GM21786 (cell line): ENCODE measurements at regions not wholly inside any gene's neighbourhood (a gene's known extent, or its start where the extent isn't known, plus 50 kb on each side); places are given as distances from the start of the nearest gene placed in this dataset.

Experiments used
- ATAC-seq: cut with Tn5 transposase; IDR thresholded peaks from one replicate; pipeline ENCODE4 v1.9.1; 2021; ENCODE audit not compliant: unreplicated experiment

- ATAC-seq = no peak
Observed at GRCh38 chr6:15849395-15849794, 186.6 kb upstream of the DTNBP1 start.

DNA sequence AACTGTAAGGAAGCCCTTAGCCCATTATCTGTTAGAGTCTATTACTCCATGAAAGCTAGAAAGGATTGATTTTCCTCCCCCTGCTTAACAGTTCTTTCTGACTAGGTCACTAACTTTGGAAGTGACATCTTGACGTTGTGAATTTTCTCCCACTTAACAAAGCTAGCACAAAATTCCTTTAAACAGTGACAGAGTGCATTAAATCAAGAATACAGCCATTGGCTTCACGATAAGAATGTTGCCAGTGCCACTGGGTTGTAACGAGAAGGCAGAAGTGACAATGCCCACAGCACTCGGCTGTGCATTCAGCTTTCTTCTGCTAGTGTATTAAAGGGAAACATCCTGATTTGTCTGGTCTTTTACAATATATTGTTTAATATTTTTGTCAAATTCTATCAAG lies 182.7 kb upstream of the DTNBP1 start:
- ATAC-seq = no peak

DNA sequence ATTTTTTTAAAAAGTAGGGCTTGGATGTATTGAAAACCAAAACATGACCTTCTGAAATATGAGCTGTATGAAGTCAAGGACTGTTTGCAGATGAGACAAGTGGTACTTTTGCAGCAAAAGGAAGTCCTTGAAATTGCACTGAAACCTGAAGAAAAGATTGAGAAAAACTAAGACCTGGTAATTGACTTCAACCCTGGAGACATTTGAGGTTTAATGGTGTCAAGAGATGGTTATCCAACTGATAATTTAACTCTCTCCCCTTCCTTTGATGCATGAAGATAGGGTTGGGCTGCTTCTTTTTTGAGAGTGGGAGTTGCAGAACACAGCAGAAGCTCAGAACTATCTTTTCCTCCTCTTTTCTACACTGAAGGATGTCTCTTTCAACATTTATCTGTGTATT lies 180.9 kb upstream of the DTNBP1 start:
- no peak for ATAC-seq

DNA sequence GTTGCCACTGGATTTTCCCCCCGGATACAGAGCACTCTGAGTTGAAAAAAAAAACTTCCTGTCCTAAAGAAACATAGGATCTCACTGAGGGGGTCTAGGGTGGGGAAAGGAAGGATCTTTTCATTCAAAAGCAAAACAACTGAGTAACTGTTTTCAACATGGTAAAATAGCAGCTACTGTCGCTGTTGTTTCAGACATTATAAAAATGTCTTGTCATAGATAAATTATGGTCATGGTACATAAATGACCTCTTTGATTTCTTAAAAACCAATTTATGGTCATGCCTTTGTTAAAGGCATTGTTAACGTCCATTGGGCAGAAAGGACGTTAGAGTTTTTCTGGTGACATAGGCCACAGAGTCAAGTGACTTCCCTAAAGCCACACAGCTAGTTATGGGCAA lies 180.4 kb upstream of the DTNBP1 start:
- ATAC-seq = no peak

- ATAC-seq = no peak
Observed at GRCh38 chr6:15842727-15843117, 179.9 kb upstream of the DTNBP1 start.

DNA sequence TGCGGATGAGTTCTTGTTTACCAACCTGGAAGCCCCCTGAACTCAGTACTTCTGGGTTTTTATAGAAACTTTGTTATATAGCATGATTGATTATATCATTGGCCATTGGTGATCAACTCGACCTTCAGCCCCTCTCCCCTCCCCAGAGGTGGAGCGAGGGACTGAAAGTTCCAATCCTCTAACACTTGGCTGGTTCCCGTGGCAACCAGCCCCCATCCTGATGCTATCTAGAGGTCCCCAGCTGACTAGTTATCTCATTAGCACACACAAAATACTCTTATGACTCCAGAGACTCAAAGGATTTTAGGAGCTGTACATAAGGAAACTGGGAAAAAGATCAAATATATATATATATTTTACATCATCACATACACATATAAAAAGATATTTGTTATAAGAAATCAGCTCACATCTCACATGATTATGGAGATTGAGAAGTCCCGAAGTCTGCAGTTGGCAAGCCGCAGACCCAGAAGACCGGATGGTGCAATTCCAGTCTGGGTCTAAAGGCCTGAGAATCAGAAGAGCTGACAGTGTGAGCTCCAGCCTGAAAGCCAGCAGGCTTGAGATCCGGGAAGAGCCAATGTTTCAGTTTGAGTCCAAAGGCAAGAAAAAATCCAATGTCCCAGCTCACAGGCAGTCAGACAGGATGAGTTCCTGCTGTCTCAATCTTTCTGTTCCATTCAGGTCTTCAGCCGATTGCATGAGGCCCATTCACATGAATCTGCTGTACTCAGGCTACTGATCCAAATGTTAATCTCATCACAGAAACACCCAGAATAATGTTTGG lies 179.3 kb upstream of the DTNBP1 start:
- ATAC-seq = no peak

DNA sequence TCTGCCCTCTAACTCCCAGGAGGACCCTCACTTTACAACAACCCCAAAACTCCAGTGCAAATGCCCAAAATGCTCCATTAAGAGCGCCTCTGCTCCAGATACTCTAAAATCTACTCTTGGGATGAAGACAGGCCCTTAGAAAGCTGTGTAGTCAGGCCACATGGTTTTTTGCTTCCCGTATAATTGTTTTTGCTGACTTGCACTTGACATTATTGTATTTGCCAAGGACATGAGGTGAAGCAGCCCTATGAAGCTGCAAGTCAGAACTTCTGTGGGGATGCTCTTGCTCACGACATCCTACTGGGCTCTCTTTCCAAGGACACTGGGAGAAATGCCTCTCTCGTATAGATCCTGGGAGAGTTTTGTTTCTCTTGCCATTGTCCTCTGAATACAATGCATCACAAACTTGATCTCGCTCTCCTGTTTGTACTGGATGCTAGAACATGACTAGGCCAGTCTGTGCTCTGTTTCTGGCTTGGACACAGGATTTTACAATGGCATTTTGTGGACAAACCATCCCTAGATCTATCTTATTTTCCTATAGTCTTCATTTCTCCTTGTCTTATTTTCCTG lies 177.2 kb upstream of the DTNBP1 start:
- ATAC-seq = no peak

DNA sequence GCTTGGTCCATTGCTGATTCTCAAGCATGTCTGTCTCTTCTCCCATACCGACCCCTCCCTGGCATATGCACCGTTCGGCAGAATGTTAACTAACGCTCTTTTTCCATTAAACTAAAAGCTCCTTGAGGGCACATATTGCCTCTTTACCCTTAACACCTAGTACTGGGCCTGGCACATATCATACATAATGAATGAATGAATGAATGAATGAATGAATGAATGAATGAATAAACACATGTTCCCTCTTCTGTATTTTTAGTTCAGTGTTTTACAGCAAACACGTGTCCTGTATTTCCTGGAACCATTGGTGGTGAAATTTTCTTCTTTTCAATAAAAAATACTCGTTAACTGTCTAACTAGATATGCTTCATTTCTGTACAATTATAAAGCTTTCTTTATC lies 174.4 kb upstream of the DTNBP1 start:
- ATAC-seq = no peak

GRCh38 chr6:15832841-15833240 lies 170.0 kb upstream of the DTNBP1 start:
- ATAC-seq = no peak

DNA sequence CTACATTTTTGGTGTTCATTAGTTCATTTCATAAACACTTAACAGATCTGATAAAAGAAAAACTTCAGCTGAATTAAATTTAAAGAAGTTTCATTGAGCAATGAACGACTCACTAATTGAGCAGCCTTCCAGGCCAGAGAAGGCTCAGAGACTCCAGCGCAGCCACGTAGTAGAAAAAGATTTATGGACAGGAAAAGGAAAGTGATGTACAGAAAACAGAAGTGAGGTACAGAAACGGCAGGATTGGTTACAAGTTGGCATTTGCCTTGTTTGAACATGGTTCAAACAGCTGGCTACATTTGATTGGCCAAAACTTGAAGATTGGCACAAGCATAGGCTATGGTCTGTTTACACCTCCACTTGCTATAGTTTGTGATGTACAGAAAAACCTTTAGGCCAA lies 166.3 kb upstream of the DTNBP1 start:
- ATAC-seq = no peak

DNA sequence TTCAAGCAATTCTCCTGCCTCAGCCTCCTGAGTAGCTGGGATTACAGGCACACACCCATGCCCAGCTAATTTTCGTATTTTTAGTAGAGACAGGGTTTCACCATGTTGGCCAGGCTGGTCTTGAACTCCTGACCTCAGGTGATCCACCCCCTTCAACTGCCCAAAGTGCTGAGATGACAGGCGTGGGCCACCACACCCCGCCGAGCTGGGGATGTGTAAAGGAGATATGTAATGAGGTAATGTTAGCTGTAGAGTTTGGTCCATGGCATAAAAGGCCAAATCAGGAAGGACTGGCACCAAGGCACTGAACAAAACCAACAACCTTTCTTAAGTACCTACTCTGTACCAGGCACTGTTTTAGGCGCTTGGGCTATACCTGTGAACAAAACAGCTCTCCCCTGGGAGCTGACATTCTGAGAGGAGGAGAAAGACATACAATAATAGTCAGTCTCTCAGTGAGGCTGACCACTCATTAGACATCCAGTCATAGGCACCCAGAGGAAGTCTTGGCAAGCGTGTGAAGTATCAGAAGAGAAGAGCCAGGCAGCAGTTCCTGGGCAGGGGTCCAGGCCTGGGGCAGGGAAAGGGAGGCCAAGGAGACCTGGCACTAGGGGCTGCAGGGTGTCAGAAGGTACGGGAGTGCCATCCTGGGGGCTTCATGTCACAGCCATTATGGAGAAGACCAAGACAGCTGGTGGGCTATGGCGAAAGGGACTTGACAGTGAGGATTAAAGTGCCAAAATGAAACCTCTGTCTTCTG lies 164.8 kb upstream of the DTNBP1 start:
- ATAC-seq = no peak

- ATAC-seq = no peak
Observed at GRCh38 chr6:15826814-15827318, 164.0 kb upstream of the DTNBP1 start.

GRCh38 chr6:15825332-15825930 lies 162.6 kb upstream of the DTNBP1 start:
- no peak for ATAC-seq

DNA sequence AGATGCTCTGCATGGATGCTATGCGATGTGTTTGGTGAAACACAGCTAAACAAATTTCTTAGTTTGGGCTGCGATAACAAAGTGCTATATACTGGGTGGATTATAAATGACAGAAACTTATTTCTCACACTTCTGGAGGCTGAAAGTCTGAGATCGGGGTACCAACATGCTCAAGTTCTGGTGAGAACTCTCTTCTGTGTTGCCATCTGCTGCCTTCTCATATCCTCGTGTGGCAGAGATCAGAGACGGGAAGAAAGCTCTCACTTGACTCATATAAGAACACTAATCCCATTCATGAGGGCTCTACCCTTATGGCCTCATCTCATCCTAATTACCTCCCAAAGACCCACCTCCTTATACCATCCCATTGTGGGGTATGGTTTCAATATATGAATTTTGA lies 162.0 kb upstream of the DTNBP1 start:
- ATAC-seq = no peak

DNA sequence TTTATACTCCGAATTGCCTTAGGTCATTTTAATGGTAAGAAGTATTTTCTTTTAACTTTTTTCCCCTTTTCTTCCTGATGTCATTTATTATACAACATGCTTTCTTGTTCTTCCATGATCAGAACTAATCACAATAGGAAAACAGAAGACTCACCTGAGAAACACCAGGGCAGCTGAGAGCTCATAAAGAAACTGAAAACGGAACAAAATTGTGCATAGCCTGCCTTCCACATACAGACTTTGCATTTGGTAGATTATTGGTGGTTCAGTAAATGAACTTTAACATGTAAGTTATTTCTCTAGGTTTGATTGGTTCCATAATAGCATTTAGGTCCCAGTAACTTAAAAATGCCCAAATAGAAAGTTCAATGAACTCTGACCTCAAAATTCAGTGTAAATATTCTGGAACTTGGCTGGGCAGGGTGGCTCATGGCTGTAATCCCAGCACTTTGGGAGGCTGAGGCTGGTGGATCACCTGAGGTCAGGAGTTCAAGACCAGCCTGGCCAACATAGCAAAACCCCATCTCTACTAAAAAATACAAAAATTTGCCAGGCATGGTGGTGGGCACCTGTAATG lies 161.1 kb upstream of the DTNBP1 start:
- peak; percentile 86 for ATAC-seq

- no peak for ATAC-seq
Observed at GRCh38 chr6:15822835-15823234, 160.0 kb upstream of the DTNBP1 start.

GRCh38 chr6:15819841-15820240 lies 157.0 kb upstream of the DTNBP1 start:
- ATAC-seq = no peak

DNA sequence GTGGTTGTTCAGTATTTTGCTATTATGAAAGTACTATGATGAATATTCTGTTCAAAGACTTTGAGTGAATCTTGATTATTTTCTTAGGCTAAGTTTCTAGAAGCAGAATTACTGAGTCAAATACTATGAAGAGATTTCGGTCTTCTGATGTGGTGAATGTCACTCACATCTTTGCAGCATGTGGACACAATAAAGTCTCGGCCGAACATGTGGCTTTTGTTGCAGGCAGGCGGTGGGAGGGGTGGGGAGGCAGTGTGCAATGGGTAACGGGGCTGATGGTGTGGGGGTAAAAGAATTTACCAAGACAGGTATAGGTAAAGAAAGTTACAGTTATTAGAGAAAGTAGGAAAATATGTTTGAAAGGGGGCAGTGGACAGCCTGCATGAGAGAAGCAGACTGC lies 156.4 kb upstream of the DTNBP1 start:
- no peak for ATAC-seq

GRCh38 chr6:15818491-15818890 lies 155.7 kb upstream of the DTNBP1 start:
- no peak for ATAC-seq

DNA sequence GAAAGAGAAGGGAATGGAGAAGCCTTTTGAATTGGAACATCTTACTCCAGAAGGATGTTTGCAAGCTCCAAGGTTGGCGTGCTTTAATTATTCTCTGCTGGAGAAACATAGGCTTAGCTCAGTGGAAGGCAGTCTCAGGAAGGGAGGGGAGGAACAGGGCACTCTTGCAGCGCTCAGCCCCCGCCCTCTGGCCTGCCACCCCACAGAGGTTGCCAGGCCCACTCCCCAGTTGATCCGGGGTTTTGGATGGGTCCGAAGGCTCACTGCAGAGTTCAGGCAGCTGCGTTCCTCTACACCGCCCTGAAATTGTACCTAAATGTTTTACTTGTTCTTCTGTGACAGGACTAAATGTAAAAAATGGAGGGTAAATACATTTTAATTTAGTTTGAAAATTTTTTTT lies 155.2 kb upstream of the DTNBP1 start:
- no peak for ATAC-seq

DNA sequence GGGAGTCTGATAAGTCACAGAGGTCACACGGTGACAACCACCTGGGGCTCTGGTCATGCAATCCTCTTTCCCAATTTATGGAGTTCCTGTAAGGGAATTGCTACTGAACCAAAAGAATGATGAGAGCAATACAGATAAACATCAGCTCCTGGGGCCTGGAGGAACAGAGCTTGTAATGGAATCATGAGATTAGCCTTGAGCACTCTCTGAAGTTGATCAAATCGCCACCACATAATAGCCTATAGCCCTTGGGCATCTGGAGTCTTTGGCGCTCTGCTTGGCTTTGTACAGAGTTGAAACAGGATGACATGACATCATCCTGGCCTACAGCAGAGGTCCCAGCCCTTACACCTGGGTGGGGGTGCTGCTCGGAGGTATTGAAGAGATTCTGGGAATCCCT lies 154.3 kb upstream of the DTNBP1 start:
- no peak for ATAC-seq
